ENCODE measurements at regions not wholly inside any gene's neighbourhood (a gene's known extent, or its start where the extent isn't known, plus 50 kb on each side); places are given as distances from the start of the nearest gene placed in this dataset.
"Not testable (repeated sequence)": the region's sequence is repeated elsewhere in the genome, so short reads cannot be mapped to it uniquely, and the experiment has no call there.

- POLR2A ChIA-PET (ENCODE audit: unreplicated experiment); H4K20me1 ChIP-seq (ENCODE audit: insufficient read depth); H3K4me3 ChIP-seq; H3K9me2 ChIP-seq (ENCODE audit: insufficient read depth); H3K4me1 ChIP-seq (replicated peaks; ENCODE audit: insufficient read depth); H3F3A ChIP-seq (ENCODE audit: insufficient read depth, low read depth); intact Hi-C loops (cut with micrococcal nuclease; ENCODE audit: unreplicated experiment); CTCF ChIA-PET; DNase-seq; H3K9me3 ChIP-seq (ENCODE audit: insufficient read depth, low read depth); H3K4me2 ChIP-seq; H3K79me2 ChIP-seq (ENCODE audit: low read depth); H2AFZ ChIP-seq; H3K27ac ChIP-seq; H3K27me3 ChIP-seq (ENCODE audit: insufficient read depth, low read depth); BruUV-seq (replicated peaks); H3K36me3 ChIP-seq (ENCODE audit: low read depth): not testable (repeated sequence)
Measured at GRCh38 chr2:89996779-89997178, 1305.3 kb downstream of the RPIA start.

- H3K4me3 ChIP-seq, CTCF ChIA-PET: not testable (repeated sequence)
Measured at GRCh38 chr2:90004553-90004952, 1313.1 kb downstream of the RPIA start.

DNA sequence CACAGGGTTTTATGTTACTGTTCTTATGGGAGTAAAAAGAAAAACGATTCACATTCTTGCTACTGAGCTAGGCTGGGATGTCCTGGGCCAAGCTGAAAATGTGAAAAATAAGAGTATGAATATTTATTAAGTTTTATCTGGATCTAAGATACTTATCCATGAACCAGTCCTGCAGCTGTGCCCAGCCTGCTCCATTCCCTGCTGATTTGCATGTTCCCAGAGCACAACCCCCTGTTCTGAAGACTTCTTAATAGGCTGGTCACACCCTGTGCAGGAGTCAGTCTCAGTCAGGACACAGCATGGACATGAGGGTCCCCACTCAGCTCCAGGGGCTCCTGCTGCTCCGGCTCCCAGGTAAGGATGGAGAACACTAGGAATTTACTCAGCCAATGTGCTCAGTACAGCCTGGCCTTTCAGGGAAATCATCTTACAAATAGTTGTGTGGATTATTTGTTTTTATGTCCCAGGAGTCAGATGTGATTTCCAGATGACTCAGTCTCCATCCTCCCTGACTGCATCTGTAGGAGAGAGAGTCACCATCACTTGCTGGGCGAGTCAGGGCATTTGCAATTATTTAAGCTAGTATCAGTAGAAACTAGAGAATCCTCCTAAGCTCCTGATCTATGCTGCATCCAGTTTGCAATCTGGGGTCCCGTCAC is 1319.1 kb downstream of the RPIA start:
- H3K27ac ChIP-seq; H3K9me3 ChIP-seq (ENCODE audit: insufficient read depth, low read depth); H3K27me3 ChIP-seq (ENCODE audit: insufficient read depth, low read depth); H3K79me2 ChIP-seq (ENCODE audit: low read depth); H3K9me2 ChIP-seq (ENCODE audit: insufficient read depth); H3F3A ChIP-seq (ENCODE audit: insufficient read depth, low read depth); BruUV-seq (replicated peaks); intact Hi-C loops (cut with micrococcal nuclease; ENCODE audit: unreplicated experiment); DNase-seq; H3K4me1 ChIP-seq (replicated peaks; ENCODE audit: insufficient read depth); H3K4me3 ChIP-seq; H3K4me2 ChIP-seq; H2AFZ ChIP-seq; H3K36me3 ChIP-seq (ENCODE audit: low read depth); POLR2A ChIA-PET (ENCODE audit: unreplicated experiment); H4K20me1 ChIP-seq (ENCODE audit: insufficient read depth); CTCF ChIA-PET: not testable (repeated sequence)

More at GRCh38 chr2:90004553-90004952, 1313.1 kb downstream of the RPIA start:
- H3K9me2 ChIP-seq (ENCODE audit: insufficient read depth); H3K27me3 ChIP-seq (ENCODE audit: insufficient read depth, low read depth); H3K27ac ChIP-seq; H3F3A ChIP-seq (ENCODE audit: insufficient read depth, low read depth); H3K36me3 ChIP-seq (ENCODE audit: low read depth); POLR2A ChIA-PET (ENCODE audit: unreplicated experiment); H3K9me3 ChIP-seq (ENCODE audit: insufficient read depth, low read depth); H2AFZ ChIP-seq; H3K4me1 ChIP-seq (replicated peaks; ENCODE audit: insufficient read depth); H3K79me2 ChIP-seq (ENCODE audit: low read depth); BruUV-seq (replicated peaks); DNase-seq; intact Hi-C loops (cut with micrococcal nuclease; ENCODE audit: unreplicated experiment); H3K4me2 ChIP-seq; H4K20me1 ChIP-seq (ENCODE audit: insufficient read depth): not testable (repeated sequence)

- H3K27ac ChIP-seq; BruUV-seq (replicated peaks); H3K4me2 ChIP-seq; H3K79me2 ChIP-seq (ENCODE audit: low read depth); H3K4me3 ChIP-seq; H3K36me3 ChIP-seq (ENCODE audit: low read depth); POLR2A ChIA-PET (ENCODE audit: unreplicated experiment); H3K27me3 ChIP-seq (ENCODE audit: insufficient read depth, low read depth); H3K9me3 ChIP-seq (ENCODE audit: insufficient read depth, low read depth); H3K9me2 ChIP-seq (ENCODE audit: insufficient read depth); H4K20me1 ChIP-seq (ENCODE audit: insufficient read depth); H3K4me1 ChIP-seq (replicated peaks; ENCODE audit: insufficient read depth); intact Hi-C loops (cut with micrococcal nuclease; ENCODE audit: unreplicated experiment); H3F3A ChIP-seq (ENCODE audit: insufficient read depth, low read depth); CTCF ChIA-PET; H2AFZ ChIP-seq; DNase-seq: not testable (repeated sequence)
Measured at GRCh38 chr2:90011101-90011443, 1319.6 kb downstream of the RPIA start.

GRCh38 chr2:90019908-90020307 is 1328.4 kb downstream of the RPIA start:
- BruUV-seq (replicated peaks); H3K9me3 ChIP-seq (ENCODE audit: insufficient read depth, low read depth); H3K4me3 ChIP-seq; POLR2A ChIA-PET (ENCODE audit: unreplicated experiment); H3K36me3 ChIP-seq (ENCODE audit: low read depth); H3K4me1 ChIP-seq (replicated peaks; ENCODE audit: insufficient read depth); intact Hi-C loops (cut with micrococcal nuclease; ENCODE audit: unreplicated experiment); H3K27ac ChIP-seq; H3K79me2 ChIP-seq (ENCODE audit: low read depth); DNase-seq; H4K20me1 ChIP-seq (ENCODE audit: insufficient read depth); H3K4me2 ChIP-seq; H3F3A ChIP-seq (ENCODE audit: insufficient read depth, low read depth); H2AFZ ChIP-seq; H3K9me2 ChIP-seq (ENCODE audit: insufficient read depth); H3K27me3 ChIP-seq (ENCODE audit: insufficient read depth, low read depth); CTCF ChIA-PET: not testable (repeated sequence)
